ENCODE measurements at regions not wholly inside any gene's neighbourhood (a gene's known extent, or its start where the extent isn't known, plus 50 kb on each side); places are given as distances from the start of the nearest gene placed in this dataset.

DNA sequence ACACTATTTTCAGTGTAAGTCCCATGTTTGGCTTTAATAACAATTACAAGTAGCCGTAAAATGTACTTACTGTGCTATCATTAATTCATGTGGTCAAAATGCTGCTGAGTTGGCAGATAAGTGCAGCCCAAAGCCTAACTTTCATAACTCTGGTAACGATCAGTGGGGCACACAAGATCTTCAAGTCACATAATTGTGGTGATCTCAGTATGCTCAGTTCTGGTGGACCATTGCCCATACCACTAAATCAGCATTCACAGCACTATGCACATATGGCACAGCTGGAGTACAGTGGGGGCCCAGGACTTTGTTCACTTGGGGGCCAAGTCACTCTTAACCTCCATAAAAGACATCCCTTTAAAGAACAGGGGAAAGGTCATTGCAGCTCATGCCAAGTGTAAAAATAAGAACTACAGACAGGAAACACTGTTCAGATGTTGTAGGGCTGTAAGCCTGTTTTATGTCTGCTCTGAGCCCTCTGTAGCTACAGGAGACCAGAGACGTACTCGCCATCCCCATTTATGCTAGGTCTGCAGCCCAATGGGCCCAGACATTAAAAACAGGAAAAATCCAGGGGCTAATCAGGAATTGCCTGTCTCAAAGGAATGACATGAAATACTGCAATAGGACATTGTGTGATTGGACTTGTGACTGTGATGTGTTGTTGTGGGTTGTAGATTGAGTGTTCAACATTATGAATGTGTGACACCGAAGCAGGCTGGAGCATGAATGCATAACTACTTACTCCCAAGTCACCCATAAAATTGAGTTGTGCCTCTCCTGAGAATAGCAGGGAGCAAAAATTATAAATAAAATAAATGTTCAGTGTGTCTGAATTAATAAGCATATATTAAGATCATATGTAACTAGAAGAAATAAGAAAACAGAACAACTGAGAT lies 282.5 kb upstream of the EPHA3 start:
- CTCF ChIA-PET, result interaction anchor here (0.6 kb wide), 1 partner anchor 9 kb away, joined by 3 read pairs; no protein-coding TSS in a partner anchor
- Histone ChIP-seq H3K9me3 (no peaks in the 10 kb centered on the region), H3K4me3 (ENCODE audit: low read depth, low read length) (no peak overlapping the region), H3K36me3 (ENCODE audit: control insufficient read depth, insufficient read depth, low read length) (no peaks in the 10 kb centered on the region), H3K27me3 (replicated peaks; ENCODE audit: control insufficient read depth, insufficient read depth, low read length) (no peaks in the 10 kb centered on the region), H3K4me1 (no peaks in the 10 kb centered on the region)
- intact Hi-C loops (cut with micrococcal nuclease; ENCODE audit: unreplicated experiment), result no loop called here
- BruUV-seq (replicated peaks), result no TSS peak
- POLR2A ChIA-PET, result no interaction called here
- no peak for DNase-seq
- no peak overlapping the region for H3K4me3 Mint-ChIP-seq (ENCODE audit: unreplicated experiment)
- H3K27ac Mint-ChIP-seq (ENCODE audit: unreplicated experiment), result no peak overlapping the region
- H3K9me3 Mint-ChIP-seq (ENCODE audit: unreplicated experiment), result no peaks in the 10 kb centered on the region
- H3K27me3 Mint-ChIP-seq (ENCODE audit: insufficient read depth, unreplicated experiment), result no peaks in the 10 kb centered on the region
- no peaks in the 10 kb centered on the region for H3K4me1 Mint-ChIP-seq (ENCODE audit: low read depth, unreplicated experiment)
- TF ChIP-seq, protein P1, sequence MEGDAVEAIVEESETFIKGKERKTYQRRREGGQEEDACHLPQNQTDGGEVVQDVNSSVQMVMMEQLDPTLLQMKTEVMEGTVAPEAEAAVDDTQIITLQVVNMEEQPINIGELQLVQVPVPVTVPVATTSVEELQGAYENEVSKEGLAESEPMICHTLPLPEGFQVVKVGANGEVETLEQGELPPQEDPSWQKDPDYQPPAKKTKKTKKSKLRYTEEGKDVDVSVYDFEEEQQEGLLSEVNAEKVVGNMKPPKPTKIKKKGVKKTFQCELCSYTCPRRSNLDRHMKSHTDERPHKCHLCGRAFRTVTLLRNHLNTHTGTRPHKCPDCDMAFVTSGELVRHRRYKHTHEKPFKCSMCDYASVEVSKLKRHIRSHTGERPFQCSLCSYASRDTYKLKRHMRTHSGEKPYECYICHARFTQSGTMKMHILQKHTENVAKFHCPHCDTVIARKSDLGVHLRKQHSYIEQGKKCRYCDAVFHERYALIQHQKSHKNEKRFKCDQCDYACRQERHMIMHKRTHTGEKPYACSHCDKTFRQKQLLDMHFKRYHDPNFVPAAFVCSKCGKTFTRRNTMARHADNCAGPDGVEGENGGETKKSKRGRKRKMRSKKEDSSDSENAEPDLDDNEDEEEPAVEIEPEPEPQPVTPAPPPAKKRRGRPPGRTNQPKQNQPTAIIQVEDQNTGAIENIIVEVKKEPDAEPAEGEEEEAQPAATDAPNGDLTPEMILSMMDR (IDR thresholded peaks at IDR 0.05; ENCODE audit: insufficient read depth in 1 of 2, low read depth in 1 of 2, low read length in 1 of 2, severe bottlenecking in 1 of 2, unreplicated experiment in 1 of 2), result no peak
- no peaks in the 10 kb centered on the region for H3K36me3 Mint-ChIP-seq (ENCODE audit: insufficient read depth, unreplicated experiment)

DNA sequence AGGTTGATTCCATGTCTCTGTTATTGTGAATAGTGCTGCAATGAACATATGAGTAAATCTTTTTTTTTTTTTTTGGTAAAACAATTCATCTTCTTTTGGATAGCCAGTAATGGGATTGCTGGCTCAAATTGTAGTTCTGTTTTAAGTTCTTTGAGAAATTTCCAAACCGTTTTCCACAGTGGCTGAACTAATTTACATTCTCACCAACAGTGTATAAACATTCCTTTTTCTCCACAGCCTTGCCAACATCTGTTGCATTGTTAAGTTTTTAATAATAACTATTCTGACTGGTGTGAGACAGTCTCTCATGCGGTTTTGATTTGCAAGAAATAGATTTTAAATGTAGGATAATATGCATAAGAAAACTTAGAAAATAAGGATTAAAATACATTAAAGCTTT lies 279.0 kb upstream of the EPHA3 start:
- Mint-ChIP-seq H3K27me3 (ENCODE audit: insufficient read depth, unreplicated experiment) (no peaks in the 10 kb centered on the region), H3K36me3 (ENCODE audit: insufficient read depth, unreplicated experiment) (no peaks in the 10 kb centered on the region), H3K4me3 (ENCODE audit: unreplicated experiment) (no peak overlapping the region), H3K4me1 (ENCODE audit: low read depth, unreplicated experiment) (no peaks in the 10 kb centered on the region), H3K9me3 (ENCODE audit: unreplicated experiment) (no peaks in the 10 kb centered on the region), H3K27ac (ENCODE audit: unreplicated experiment) (no peak overlapping the region)
- Histone ChIP-seq H3K27me3 (replicated peaks; ENCODE audit: control insufficient read depth, insufficient read depth, low read length) (no peaks in the 10 kb centered on the region), H3K9me3 (no peaks in the 10 kb centered on the region), H3K4me1 (no peaks in the 10 kb centered on the region), H3K36me3 (ENCODE audit: control insufficient read depth, insufficient read depth, low read length) (no peaks in the 10 kb centered on the region), H3K4me3 (ENCODE audit: low read depth, low read length) (no peak overlapping the region)
- intact Hi-C loops (cut with micrococcal nuclease; ENCODE audit: unreplicated experiment), result no loop called here
- ChIA-PET CTCF (no interaction called here), POLR2A (no interaction called here)
- TF ChIP-seq, protein P1 (IDR thresholded peaks at IDR 0.05; ENCODE audit: insufficient read depth in 1 of 2, low read depth in 1 of 2, low read length in 1 of 2, severe bottlenecking in 1 of 2, unreplicated experiment in 1 of 2), result no peak
- DNase-seq, result no peak
- no TSS peak for BruUV-seq (replicated peaks)

DNA sequence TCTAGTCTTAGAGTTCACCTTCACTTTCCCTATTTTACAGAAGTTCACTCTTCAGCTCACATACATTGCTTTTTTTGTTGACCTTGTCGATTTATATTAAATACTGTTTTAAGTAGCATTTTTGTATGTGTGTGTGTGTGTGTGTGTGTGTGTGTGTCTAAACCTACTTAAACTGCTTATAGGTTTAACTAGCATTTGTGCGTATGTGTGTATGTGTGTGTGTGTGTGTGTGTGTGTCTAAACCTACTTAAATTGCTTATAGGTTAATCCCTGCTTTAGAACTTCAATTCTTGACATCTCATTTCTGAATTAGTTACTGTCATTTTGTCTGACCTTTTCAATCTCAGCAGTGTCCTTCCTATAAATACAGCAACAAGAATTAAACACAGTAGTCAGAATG lies 254.8 kb upstream of the EPHA3 start:
- no peaks in the 10 kb centered on the region for H3K9me3 Mint-ChIP-seq (ENCODE audit: unreplicated experiment)
- Histone ChIP-seq H3K36me3 (ENCODE audit: control insufficient read depth, insufficient read depth, low read length) (no peaks in the 10 kb centered on the region), H3K27me3 (replicated peaks; ENCODE audit: control insufficient read depth, insufficient read depth, low read length) (no peaks in the 10 kb centered on the region), H3K9me3 (no peaks in the 10 kb centered on the region), H3K4me1 (no peaks in the 10 kb centered on the region), H3K4me3 (ENCODE audit: low read depth, low read length) (no peak overlapping the region)
- ChIA-PET POLR2A (no interaction called here), CTCF (no interaction called here)
- no peak for DNase-seq
- peaks cover 2% of the 10 kb centered on the region for H3K27me3 Mint-ChIP-seq (ENCODE audit: insufficient read depth, unreplicated experiment)
- BruUV-seq (replicated peaks), result no TSS peak
- no peak overlapping the region for H3K27ac Mint-ChIP-seq (ENCODE audit: unreplicated experiment)
- H3K36me3 Mint-ChIP-seq (ENCODE audit: insufficient read depth, unreplicated experiment), result no peaks in the 10 kb centered on the region
- no peak overlapping the region for H3K4me3 Mint-ChIP-seq (ENCODE audit: unreplicated experiment)
- no peaks in the 10 kb centered on the region for H3K4me1 Mint-ChIP-seq (ENCODE audit: low read depth, unreplicated experiment)
- TF ChIP-seq, protein P1 (IDR thresholded peaks at IDR 0.05; ENCODE audit: insufficient read depth in 1 of 2, low read depth in 1 of 2, low read length in 1 of 2, severe bottlenecking in 1 of 2, unreplicated experiment in 1 of 2), result no peak
- intact Hi-C loops (cut with micrococcal nuclease; ENCODE audit: unreplicated experiment), result no loop called here

All from Caco-2 (cell line).